Epithelial cell of esophagus (primary cell): ENCODE measurements at regions not wholly inside any gene's neighbourhood (a gene's known extent, or its start where the extent isn't known, plus 50 kb on each side); places are given as distances from the start of the nearest gene placed in this dataset.
A peak's percentile ranks its signal among the peaks of the same experiment; 100 is the strongest.

Experiments used
- DNase-seq: peaks from one replicate; pipeline ENCODE4 v3.0.0; 2010; ENCODE audit warnings: low read depth
- H3K4me3 ChIP-seq: 2 replicates; pipeline ENCODE4 v1.5.1; 2011; ENCODE audit warnings: mild to moderate bottlenecking, low read length, control low read depth
- CTCF ChIP-seq: IDR thresholded peaks from 2 replicates; pipeline ENCODE4 v1.5.1; 2011; ENCODE audit warnings: low read depth, mild to moderate bottlenecking, low read length, control low read depth, inconsistent platforms; ENCODE audit not compliant: insufficient read depth; ENCODE audit errors: missing control alignments

DNA sequence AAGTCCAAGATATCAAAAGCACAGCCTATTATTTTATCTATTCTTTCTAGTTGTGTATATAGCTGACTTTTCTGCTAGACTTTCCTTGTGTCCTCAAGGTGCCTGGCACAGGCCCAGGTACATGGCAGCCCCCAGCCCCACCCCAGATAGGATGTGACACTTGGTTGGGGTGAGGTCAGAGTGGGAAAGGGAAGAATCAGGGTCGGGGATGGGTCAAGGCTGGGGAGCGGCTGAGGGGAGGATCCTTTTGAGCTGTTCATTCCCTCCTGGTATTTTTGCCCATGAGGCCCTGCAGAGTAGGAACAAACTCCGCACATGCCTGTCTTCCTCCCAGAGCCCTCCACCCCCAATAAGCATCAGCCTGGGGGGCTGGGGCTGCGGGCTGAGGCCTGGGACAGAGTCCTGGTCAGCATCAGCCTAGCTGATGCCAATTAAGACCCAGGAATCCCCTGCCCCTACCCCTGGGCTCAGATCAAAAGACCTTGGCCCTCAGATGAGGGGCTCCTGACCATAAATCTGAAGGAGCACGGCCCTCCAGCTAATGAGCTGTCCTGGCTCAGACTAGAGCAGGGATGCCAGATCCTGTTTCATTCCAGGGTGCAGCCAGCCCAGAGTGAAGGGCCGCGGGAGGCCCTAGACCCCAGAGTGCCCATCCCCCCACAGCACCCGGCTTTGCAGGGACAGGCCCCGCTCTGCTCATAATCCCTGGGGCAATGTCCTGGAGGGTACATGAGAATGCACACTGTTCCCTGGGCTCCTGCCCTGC lies 85.3 kb downstream of the SDC1 start:
- no peak for TF ChIP-seq CTCF

DNA sequence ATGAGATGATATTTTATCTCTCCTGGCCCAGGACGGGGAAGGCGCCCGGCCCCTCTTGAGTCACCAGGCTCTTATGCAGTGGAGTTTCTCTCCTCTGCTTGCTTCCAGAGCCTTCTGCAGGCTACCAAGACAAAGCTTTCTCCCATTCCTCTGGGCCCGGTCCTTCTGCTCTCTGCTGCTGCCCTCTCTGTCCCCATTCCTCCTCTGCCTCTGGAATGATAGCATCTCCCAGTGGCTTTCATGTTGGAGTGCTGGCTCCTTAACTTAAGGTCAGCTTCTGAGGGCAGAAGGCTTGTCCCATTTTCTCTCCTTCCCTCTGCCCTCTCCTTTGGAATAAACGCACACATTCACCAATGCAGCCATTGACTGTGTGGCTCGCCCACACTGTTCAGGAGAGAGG lies 86.2 kb downstream of the SDC1 start:
- no peak for TF ChIP-seq CTCF
- H3K4me3 ChIP-seq = no peak overlapping the region
- DNase-seq = no peak

More for the DNA sequence above, 85.3 kb downstream of the SDC1 start:
- no peak overlapping the region for H3K4me3 ChIP-seq
- no peak for DNase-seq

DNA sequence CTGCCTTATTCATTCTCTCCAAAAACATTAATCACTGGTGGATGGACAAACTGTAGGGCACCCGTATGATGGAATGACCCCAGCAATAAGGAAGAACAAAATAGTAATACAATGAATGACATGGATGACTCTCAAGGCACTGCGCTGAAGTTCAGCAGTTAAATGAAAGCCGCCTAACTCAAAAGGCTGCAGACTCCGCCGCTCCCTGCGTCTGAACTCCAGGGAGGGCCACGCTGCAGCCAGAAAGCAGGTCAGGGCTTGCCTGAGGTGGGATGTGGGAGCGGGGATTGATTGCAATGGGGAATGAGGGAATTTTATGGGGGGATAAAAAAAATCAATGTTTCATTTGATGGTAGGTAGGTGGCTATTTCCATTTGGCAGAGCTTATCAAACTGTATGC lies 86.5 kb upstream of the LAPTM4A start:
- no peak overlapping the region for H3K4me3 ChIP-seq
- no peak for DNase-seq
- TF ChIP-seq CTCF = no peak

DNA sequence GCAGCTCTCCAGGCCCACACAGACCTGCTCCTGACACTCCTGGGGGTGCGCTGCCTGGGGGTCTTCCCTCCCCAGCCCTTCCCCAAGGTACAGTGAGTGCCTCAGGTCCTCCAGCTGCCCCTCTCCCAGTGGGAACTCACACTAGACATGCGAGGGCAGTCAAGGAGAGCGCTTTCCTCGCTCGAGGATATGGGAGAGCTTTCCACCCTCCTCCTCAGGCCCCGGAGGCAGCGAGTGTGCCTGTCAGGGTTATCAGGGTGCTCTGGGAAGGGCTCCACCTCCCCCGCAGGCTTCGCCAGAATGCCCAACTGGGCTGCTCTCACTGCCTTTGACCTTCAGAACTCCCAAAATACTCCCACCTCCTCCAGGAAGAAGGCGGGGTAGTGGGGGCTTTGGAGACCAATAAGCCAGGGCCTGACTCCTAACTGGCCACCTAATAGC lies 85.7 kb upstream of the LAPTM4A start:
- no peak for DNase-seq
- no peak overlapping the region for H3K4me3 ChIP-seq
- no peak for TF ChIP-seq CTCF

DNA sequence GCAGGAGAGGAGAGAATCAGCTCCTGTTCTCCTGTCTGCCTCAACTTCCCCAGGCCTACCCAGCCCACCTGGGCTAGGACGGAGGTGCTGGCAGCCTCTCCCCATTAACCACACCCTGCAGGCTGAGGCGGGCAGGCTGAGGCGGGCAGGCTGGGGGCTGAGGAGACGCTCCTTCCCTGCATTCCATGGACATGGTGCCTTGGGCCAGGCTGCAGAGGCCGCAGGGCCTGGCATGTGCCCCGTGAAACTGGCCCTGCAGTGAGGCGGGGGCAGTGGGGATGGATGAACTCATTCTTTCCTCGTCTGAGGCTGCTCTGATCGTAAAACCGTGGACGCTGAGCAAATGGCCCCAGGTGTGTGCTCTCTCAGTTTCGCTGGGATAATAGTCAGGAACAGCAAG lies 84.7 kb upstream of the LAPTM4A start:
- DNase-seq = no peak
- H3K4me3 ChIP-seq = no peak overlapping the region
- no peak for TF ChIP-seq CTCF

- peak; percentile 63 for TF ChIP-seq CTCF
- peak; percentile 61 for DNase-seq
- H3K4me3 ChIP-seq = no peak overlapping the region
Observed at GRCh38 chr2:20135631-20136050, 84.2 kb upstream of the LAPTM4A start.

GRCh38 chr2:20132990-20133535 lies 81.6 kb upstream of the LAPTM4A start:
- no peak for TF ChIP-seq CTCF
- no peak for DNase-seq
- no peak overlapping the region for H3K4me3 ChIP-seq
